ENCODE measurements at regions not wholly inside any gene's neighbourhood (a gene's known extent, or its start where the extent isn't known, plus 50 kb on each side); places are given as distances from the start of the nearest gene placed in this dataset.

- H3K27ac ChIP-seq (ENCODE audit: low read depth, low read length) = no peak overlapping the region
- no peaks in the 10 kb centered on the region for H3K79me2 ChIP-seq (ENCODE audit: insufficient read depth, low read length)
- ATAC-seq = no peak
- no TSS peak for BruUV-seq (replicated peaks)
- H3K4me2 ChIP-seq (ENCODE audit: low read length) = no peak overlapping the region
- H3K9me2 ChIP-seq (ENCODE audit: insufficient read depth) = no peaks in the 10 kb centered on the region
- DNase-seq (ENCODE audit: low read depth, low spot score) = no peak
- H2AFZ ChIP-seq (ENCODE audit: low read depth, low read length, poor library complexity, severe bottlenecking) = no peak overlapping the region
- ChIA-PET RAD21 (ENCODE audit: low non-redundant PET in 1 of 2, low total read pairs in 2 of 2, uncharacterized antibody in 2 of 2, unreplicated experiment in 2 of 2) (no interaction called here), POLR2A (no interaction called here), CTCF (no interaction called here)
- H3K4me1 ChIP-seq (ENCODE audit: control insufficient read depth in 1 of 2, insufficient read depth in 2 of 2, low read length in 2 of 2) = no peaks in the 10 kb centered on the region
- H3K36me3 ChIP-seq (ENCODE audit: control insufficient read depth in 1 of 2, insufficient read depth in 2 of 2, low read length in 2 of 2) = no peaks in the 10 kb centered on the region
- no peaks in the 10 kb centered on the region for H3K27me3 ChIP-seq (ENCODE audit: insufficient read depth, low read length)
- intact Hi-C loops (cut with micrococcal nuclease) = no loop called here
- H3K4me3 ChIP-seq (replicated peaks in 1 of 2; ENCODE audit: low read depth in 1 of 2, low read length in 2 of 2) = no peak overlapping the region
- H3K9me3 ChIP-seq (ENCODE audit: control insufficient read depth in 1 of 2, insufficient read depth in 1 of 2, low read depth in 1 of 2, low read length in 2 of 2) = peaks cover 14 to 24% of the 10 kb centered on the region in 2 experiments; a peak in 3 of 4 replicates
- TF ChIP-seq POLR2A (IDR thresholded peaks at IDR 0.05; ENCODE audit: borderline replicate concordance, extremely low read depth, insufficient read depth, insufficient read length) (no peak), SIN3A (IDR thresholded peaks at IDR 0.05; ENCODE audit: low read depth) (no peak), TCF7L2 (IDR thresholded peaks at IDR 0.05; ENCODE audit: borderline replicate concordance, extremely low read depth, insufficient read depth, insufficient read length) (no peak), EGR1 (IDR thresholded peaks at IDR 0.05; ENCODE audit: low read depth) (no peak), FOSL1 (IDR thresholded peaks at IDR 0.05; ENCODE audit: low read depth) (no peak), ZNF274 (IDR thresholded peaks at IDR 0.05; ENCODE audit: low read depth, low read length) (no peak), RAD21 (IDR thresholded peaks at IDR 0.05; ENCODE audit: low read depth) (no peak), SP1 (IDR thresholded peaks at IDR 0.05; ENCODE audit: low read depth) (no peak), CEBPB (IDR thresholded peaks at IDR 0.05; ENCODE audit: low read depth) (no peak), POLR2AphosphoS5 (IDR thresholded peaks at IDR 0.05; ENCODE audit: low read depth, low read length) (no peak), EZH2 (IDR thresholded peaks at IDR 0.05) (no peak), YY1 (IDR thresholded peaks at IDR 0.05; ENCODE audit: extremely low read depth, insufficient replicate concordance, low read depth, low read length) (no peak), MAX (IDR thresholded peaks at IDR 0.05) (no peak), ELF1 (IDR thresholded peaks at IDR 0.05; ENCODE audit: borderline replicate concordance, low read depth) (no peak), ATF3 (IDR thresholded peaks at IDR 0.05) (no peak), CBX3 (IDR thresholded peaks at IDR 0.05; ENCODE audit: low read depth) (no peak)
- TF ChIP-seq, protein P1, sequence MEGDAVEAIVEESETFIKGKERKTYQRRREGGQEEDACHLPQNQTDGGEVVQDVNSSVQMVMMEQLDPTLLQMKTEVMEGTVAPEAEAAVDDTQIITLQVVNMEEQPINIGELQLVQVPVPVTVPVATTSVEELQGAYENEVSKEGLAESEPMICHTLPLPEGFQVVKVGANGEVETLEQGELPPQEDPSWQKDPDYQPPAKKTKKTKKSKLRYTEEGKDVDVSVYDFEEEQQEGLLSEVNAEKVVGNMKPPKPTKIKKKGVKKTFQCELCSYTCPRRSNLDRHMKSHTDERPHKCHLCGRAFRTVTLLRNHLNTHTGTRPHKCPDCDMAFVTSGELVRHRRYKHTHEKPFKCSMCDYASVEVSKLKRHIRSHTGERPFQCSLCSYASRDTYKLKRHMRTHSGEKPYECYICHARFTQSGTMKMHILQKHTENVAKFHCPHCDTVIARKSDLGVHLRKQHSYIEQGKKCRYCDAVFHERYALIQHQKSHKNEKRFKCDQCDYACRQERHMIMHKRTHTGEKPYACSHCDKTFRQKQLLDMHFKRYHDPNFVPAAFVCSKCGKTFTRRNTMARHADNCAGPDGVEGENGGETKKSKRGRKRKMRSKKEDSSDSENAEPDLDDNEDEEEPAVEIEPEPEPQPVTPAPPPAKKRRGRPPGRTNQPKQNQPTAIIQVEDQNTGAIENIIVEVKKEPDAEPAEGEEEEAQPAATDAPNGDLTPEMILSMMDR (IDR thresholded peaks at IDR 0.05 in 2 of 3, conservative IDR thresholded peaks at IDR 0.05 in 1 of 3; ENCODE audit: borderline replicate concordance in 1 of 3, insufficient read depth in 1 of 3, low read depth in 2 of 3, low read length in 2 of 3) = no peak
- no peaks in the 10 kb centered on the region for H4K20me1 ChIP-seq (ENCODE audit: insufficient read depth)
- H3K9ac ChIP-seq (ENCODE audit: low read length) = no peak overlapping the region
Measured at GRCh38 chr21:21668198-21668597, 670.0 kb downstream of the NCAM2 start.

Data from HCT116 (cell line).